ENCODE measurements at regions not wholly inside any gene's neighbourhood (a gene's known extent, or its start where the extent isn't known, plus 50 kb on each side); places are given as distances from the start of the nearest gene placed in this dataset.

GRCh38 chr9:33623658-33624586 lies 99.9 kb downstream of the ANKRD18B start (continued):
- no peak for TF ChIP-seq KIAA2018 (CRISPR knock-in tag; IDR thresholded peaks at IDR 0.05; ENCODE audit: borderline replicate concordance)
- no peak for TF ChIP-seq ZNF780A (CRISPR knock-in tag; IDR thresholded peaks at IDR 0.05)
- TF ChIP-seq TCF7 (IDR thresholded peaks at IDR 0.05; ENCODE audit: low read depth): peak; percentile 35; the same call in 1 of the 2 replicates
- TF ChIP-seq ZNF746 (CRISPR knock-in tag; IDR thresholded peaks at IDR 0.05): no peak
- TF ChIP-seq XRCC5 (optimal IDR thresholded peaks at IDR 0.05; ENCODE audit: low read length): peak; percentile 30
- TF ChIP-seq PATZ1 (CRISPR knock-in tag; IDR thresholded peaks at IDR 0.05): peak; percentile 69
- 0 out of 2 replicates have a peak, but pooled peaks have one; percentile 28 for TF ChIP-seq PITX1 (CRISPR knock-in tag; IDR thresholded peaks at IDR 0.05)
- no peak for TF ChIP-seq SIN3A (IDR thresholded peaks at IDR 0.05; ENCODE audit: borderline replicate concordance, low read depth, low read length)
- no peak for TF ChIP-seq MBD4 (IDR thresholded peaks at IDR 0.05; ENCODE audit: borderline replicate concordance, low read length)
- TF ChIP-seq, protein P1, sequence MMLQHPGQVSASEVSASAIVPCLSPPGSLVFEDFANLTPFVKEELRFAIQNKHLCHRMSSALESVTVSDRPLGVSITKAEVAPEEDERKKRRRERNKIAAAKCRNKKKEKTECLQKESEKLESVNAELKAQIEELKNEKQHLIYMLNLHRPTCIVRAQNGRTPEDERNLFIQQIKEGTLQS (CRISPR knock-in tag; IDR thresholded peaks at IDR 0.05): peak; percentile 27; the same call in 1 of the 2 replicates
- no peak for TF ChIP-seq GPN1 (CRISPR knock-in tag; IDR thresholded peaks at IDR 0.05; ENCODE audit: borderline replicate concordance)
- no peak for TF ChIP-seq NR1H2 (CRISPR knock-in tag; IDR thresholded peaks at IDR 0.05; ENCODE audit: borderline replicate concordance, low read depth)
- 0 out of 2 replicates have a peak, but pooled peaks have one; percentile 47 for TF ChIP-seq TP53 (CRISPR knock-in tag; conservative IDR thresholded peaks at IDR 0.05)

Data from HepG2 (cell line).